HepG2 (cell line): ENCODE measurements at regions not wholly inside any gene's neighbourhood (a gene's known extent, or its start where the extent isn't known, plus 50 kb on each side); places are given as distances from the start of the nearest gene placed in this dataset.

Source experiments
- ATAC-seq: fragments of 200-7000 bp; cut with Tn5 transposase; 3 replicates; pipeline ENCODE4 v1.9.1; 2020; ENCODE audit warnings: mild to moderate bottlenecking, moderate library complexity
- BruUV-seq: library from RNA; stranded (reverse); fragments of 400-500 nt; replicated peaks from 2 replicates; lab custom pipeline; 2021; lab: Mats Ljungman, UMichigan
- CTCF ChIA-PET: fragments of 300-600 bp; formaldehyde crosslinking; extraction: SDS; loops from one replicate; lab custom pipeline; 2021; ENCODE audit warnings: low total read pairs, inconsistent platforms, low intra/inter-chr PET ratio; lab: Yijun Ruan, JAX
- POLR2A ChIA-PET: fragments of 350-600 bp; sonication (Branson Sonifier 250); formaldehyde crosslinking; loops from one replicate; lab custom pipeline; 2020; ENCODE audit warnings: antibody characterized with exemption, inconsistent platforms; lab: Yijun Ruan, JAX
- DNase-seq: peaks from one replicate; pipeline ENCODE4 v3.0.0-alpha.2; 2015; ENCODE audit warnings: low spot score
- FAIRE-seq: peaks from 3 replicates; lab custom pipeline; 2011; peaks lifted over from hg19 to GRCh38; lab: Jason Lieb, UNC
- H2AFZ ChIP-seq: one replicate; pipeline ENCODE4 v1.6.1; 2011; ENCODE audit warnings: low read length, inconsistent platforms
- H3K27ac ChIP-seq: fragments of 300-600 bp; 3 replicates; pipeline ENCODE4 v1.8.0; 2011; ENCODE audit warnings: mixed run types, mild to moderate bottlenecking, mixed read lengths, low read length, inconsistent platforms; ENCODE audit not compliant: insufficient read depth; ENCODE audit errors: extremely low read length
- H3K27me3 ChIP-seq, 2 experiments: fragments of 200-600 bp in 1 of 2; 2 replicates in 1 of 2; 3 replicates in 1 of 2; pipeline versions ENCODE4 v1.6.0 to v1.8.0; 2011; ENCODE audit warnings: low read length in 2 of 2, mild to moderate bottlenecking in 2 of 2, moderate library complexity in 2 of 2, inconsistent platforms in 1 of 2; ENCODE audit not compliant: insufficient read depth in 2 of 2, control insufficient read depth in 1 of 2
- H3K36me3 ChIP-seq, 2 experiments: fragments of 200-600 bp in 1 of 2; replicated peaks in 1 of 2; 2 replicates in 1 of 2; 3 replicates in 1 of 2; pipeline versions ENCODE4 v1.5.1 to v1.8.0; 2011; ENCODE audit warnings: low read length in 2 of 2, inconsistent platforms in 1 of 2; ENCODE audit not compliant: insufficient read depth in 2 of 2, control insufficient read depth in 1 of 2
- H3K4me1 ChIP-seq: 2 replicates; pipeline ENCODE4 v1.5.1; 2012; ENCODE audit warnings: low read length, inconsistent platforms; ENCODE audit not compliant: insufficient read depth
- H3K4me2 ChIP-seq: 2 replicates; pipeline ENCODE4 v1.6.0; 2011; ENCODE audit warnings: low read depth, low read length, inconsistent platforms
- H3K4me3 ChIP-seq, 3 experiments: fragments of 200-600 bp in 1 of 3; sonication (generic), shearing (Covaris generic) in 1 of 3; replicated peaks in 1 of 3; 2 replicates each; pipeline ENCODE4 v1.5.1; 2011 to 2016; ENCODE audit warnings: low read length in 3 of 3, inconsistent platforms in 2 of 3, low read depth in 2 of 3, mild to moderate bottlenecking in 2 of 3, control low read depth in 1 of 3, mixed read lengths in 1 of 3; ENCODE audit not compliant: insufficient read depth in 1 of 3
- H3K79me2 ChIP-seq: one replicate; pipeline ENCODE4 v1.6.1; 2011; ENCODE audit warnings: low read length, inconsistent platforms; ENCODE audit not compliant: insufficient read depth
- H3K9ac ChIP-seq: 2 replicates; pipeline ENCODE4 v1.6.0; 2011; ENCODE audit warnings: mild to moderate bottlenecking, low read depth, low read length, inconsistent platforms; ENCODE audit not compliant: insufficient read depth
- H3K9me3 ChIP-seq: 2 replicates; pipeline ENCODE4 v1.5.1; 2012; ENCODE audit warnings: mild to moderate bottlenecking, low read length
- H4K20me1 ChIP-seq: 2 replicates; pipeline ENCODE4 v1.6.0; 2011; ENCODE audit warnings: inconsistent platforms, mild to moderate bottlenecking, low read length, moderate library complexity; ENCODE audit not compliant: insufficient read depth
- CSRNP2 ChIP-seq: sonication (generic); formaldehyde crosslinking; conservative IDR thresholded peaks from 2 replicates; pipeline ENCODE4 v1.8.0; 2022; ENCODE audit warnings: low read depth, missing genetic modification reagents
- GRHL1 ChIP-seq: sonication (generic); formaldehyde crosslinking; conservative IDR thresholded peaks from 2 replicates; pipeline ENCODE4 v1.8.0; 2022; ENCODE audit warnings: missing genetic modification reagents
- GTF3A ChIP-seq: sonication (generic); formaldehyde crosslinking; conservative IDR thresholded peaks from 2 replicates; pipeline ENCODE4 v1.4.0; 2020; ENCODE audit warnings: mild to moderate bottlenecking, missing genetic modification reagents
- IKZF1 ChIP-seq: fragments of 450-650 bp; IDR thresholded peaks from 2 replicates; pipeline ENCODE4 v1.7.1; 2016
- NRL ChIP-seq: sonication (generic); formaldehyde crosslinking; IDR thresholded peaks from 2 replicates; pipeline ENCODE4 v1.5.0; 2020; ENCODE audit warnings: missing genetic modification reagents, mild to moderate bottlenecking, moderate library complexity, borderline replicate concordance
- RXRB ChIP-seq: IDR thresholded peaks from 2 replicates; pipeline ENCODE4 v1.6.1; 2016; ENCODE audit warnings: borderline replicate concordance, missing genetic modification reagents, missing compliant biosample characterization
- SAP130 ChIP-seq: IDR thresholded peaks from 2 replicates; pipeline ENCODE4 v1.6.1; 2016; ENCODE audit warnings: low read depth
- SMYD3 ChIP-seq: sonication (generic); formaldehyde crosslinking; IDR thresholded peaks from 2 replicates; pipeline ENCODE4 v1.8.1; 2023; ENCODE audit warnings: mild to moderate bottlenecking, missing genetic modification reagents
- TFAP4 ChIP-seq: sonication (generic); IDR thresholded peaks from 2 replicates; pipeline ENCODE4 v1.6.1; 2016; ENCODE audit warnings: low read depth, borderline replicate concordance
- ZFP82 ChIP-seq: sonication (generic); formaldehyde crosslinking; IDR thresholded peaks from 2 replicates; pipeline ENCODE4 v1.5.1; 2020; ENCODE audit warnings: mild to moderate bottlenecking, missing genetic modification reagents, borderline replicate concordance
- ZNF20 ChIP-seq: sonication (generic); formaldehyde crosslinking; IDR thresholded peaks from 2 replicates; pipeline ENCODE4 v1.4.0; 2020; ENCODE audit warnings: mild to moderate bottlenecking, moderate library complexity, missing genetic modification reagents
- ZNF296 ChIP-seq: sonication (generic); formaldehyde crosslinking; conservative IDR thresholded peaks from 2 replicates; pipeline ENCODE4 v1.5.0; 2020; ENCODE audit warnings: mild to moderate bottlenecking, missing genetic modification reagents
- ZNF558 ChIP-seq: sonication (generic); formaldehyde crosslinking; IDR thresholded peaks from 2 replicates; pipeline ENCODE4 v1.9.0; 2022; ENCODE audit warnings: mild to moderate bottlenecking, missing genetic modification reagents, borderline replicate concordance
- ZNF570 ChIP-seq: sonication (generic); formaldehyde crosslinking; IDR thresholded peaks from 2 replicates; pipeline ENCODE4 v1.4.0; 2020; ENCODE audit warnings: mild to moderate bottlenecking, missing genetic modification reagents, borderline replicate concordance
- ZNF619 ChIP-seq: sonication (generic); formaldehyde crosslinking; IDR thresholded peaks from 2 replicates; pipeline ENCODE4 v1.4.0; 2020; ENCODE audit warnings: mild to moderate bottlenecking, missing genetic modification reagents
- ZNF891 ChIP-seq: sonication (generic); formaldehyde crosslinking; IDR thresholded peaks from 2 replicates; pipeline ENCODE4 v1.5.0; 2020; ENCODE audit warnings: mild to moderate bottlenecking, missing genetic modification reagents
- WGBS: methylation state at CpG from one replicate; pipeline ENCODE4 v1.1.6; 2017; ENCODE audit warnings: low lambda C conversion rate; 5-methylcytosine and 5-hydroxymethylcytosine counted together
- in situ Hi-C: cut with HindIII; loops from 2 replicates; pipeline ENCODE4 v1.10.0; 2017; ENCODE audit warnings: low pct_unique_long_range_greater_than_20kb; ENCODE audit not compliant: extremely low pct_ligation_motif_present
- intact Hi-C: fragments of 100-400 bp; cut with micrococcal nuclease; formaldehyde crosslinking; loops from one replicate; pipeline ENCODE4 v1.10.0; 2022; ENCODE audit not compliant: unreplicated experiment
- TF ChIP-seq, protein P1 (sequence below), 2 experiments: sonication (generic) in 1 of 2; formaldehyde crosslinking in 1 of 2; IDR thresholded peaks; 2 replicates each; pipeline versions ENCODE4 v1.5.1 to v1.6.1; 2011 to 2020; ENCODE audit warnings: borderline replicate concordance in 1 of 2, low read depth in 1 of 2, low read length in 1 of 2, mild to moderate bottlenecking in 1 of 2, missing genetic modification reagents in 1 of 2, moderate library complexity in 1 of 2

DNA sequence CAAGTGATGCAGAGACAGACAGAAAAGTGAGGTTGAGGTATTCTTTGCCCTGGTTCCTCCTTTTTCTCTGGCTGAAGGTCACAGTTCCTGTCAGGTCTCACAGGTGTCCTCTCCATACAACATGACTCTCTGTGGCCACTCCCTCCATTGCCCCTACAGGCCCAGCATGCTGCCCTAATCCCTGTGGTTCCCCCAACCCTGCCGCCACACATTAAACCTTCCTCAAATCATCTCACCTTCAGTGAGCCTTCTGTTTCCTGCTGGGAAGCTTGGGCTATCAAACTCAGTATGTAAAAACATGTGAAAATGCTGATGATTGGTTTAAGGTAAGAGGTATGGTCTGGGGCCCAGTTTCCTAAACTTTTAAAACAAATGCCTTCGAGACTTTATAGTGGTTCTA, 159.0 kb upstream of the E2F7 start:
- Histone ChIP-seq H3K4me1 (peaks cover 8% of the 10 kb centered on the region; the same call in 1 of the 2 replicates), H3K79me2 (no peaks in the 10 kb centered on the region), H3K4me2 (no peak overlapping the region), H3K9me3 (no peaks in the 10 kb centered on the region), H3K4me3 (no peak overlapping the region)
- ChIA-PET POLR2A (no interaction called here), CTCF (no interaction called here)
- BruUV-seq = no TSS peak
- no peak for TF ChIP-seq ZNF891 (CRISPR knock-in tag)
- no peak for TF ChIP-seq NRL (CRISPR knock-in tag)
- no peak for TF ChIP-seq ZFP82 (CRISPR knock-in tag)
- no peak for TF ChIP-seq ZNF619 (CRISPR knock-in tag)
- TF ChIP-seq ZNF570 (CRISPR knock-in tag) = no peak
- no peak for TF ChIP-seq ZNF558
- TF ChIP-seq TFAP4 = no peak
- TF ChIP-seq ZNF296 = no peak
- no peak for TF ChIP-seq IKZF1
- no peak for TF ChIP-seq GRHL1 (CRISPR knock-in tag)
- TF ChIP-seq ZNF20 = no peak
- no peak for TF ChIP-seq SAP130 (CRISPR knock-in tag)
- no peak for TF ChIP-seq SMYD3 (CRISPR knock-in tag)
- TF ChIP-seq, protein P1, sequence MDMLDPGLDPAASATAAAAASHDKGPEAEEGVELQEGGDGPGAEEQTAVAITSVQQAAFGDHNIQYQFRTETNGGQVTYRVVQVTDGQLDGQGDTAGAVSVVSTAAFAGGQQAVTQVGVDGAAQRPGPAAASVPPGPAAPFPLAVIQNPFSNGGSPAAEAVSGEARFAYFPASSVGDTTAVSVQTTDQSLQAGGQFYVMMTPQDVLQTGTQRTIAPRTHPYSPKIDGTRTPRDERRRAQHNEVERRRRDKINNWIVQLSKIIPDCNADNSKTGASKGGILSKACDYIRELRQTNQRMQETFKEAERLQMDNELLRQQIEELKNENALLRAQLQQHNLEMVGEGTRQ (IDR thresholded peaks at IDR 0.05; ENCODE audit: low read depth, low read length) = no peak
- TF ChIP-seq, protein P1 (CRISPR knock-in tag; IDR thresholded peaks at IDR 0.05; ENCODE audit: borderline replicate concordance) = no peak
- no peak for TF ChIP-seq CSRNP2
- TF ChIP-seq RXRB (CRISPR knock-in tag) = no peak
- TF ChIP-seq GTF3A (CRISPR knock-in tag) = no peak
- TF ChIP-seq, all 625 proteins: peak for 0
- intact Hi-C loops (no loop called here), in situ Hi-C loops (no loop called here)
- DNase-seq = no peak
- Histone ChIP-seq H4K20me1 (no peaks in the 10 kb centered on the region), H3K27ac (no peak overlapping the region), H2AFZ (no peak overlapping the region), H3K36me3 (no peaks in the 10 kb centered on the region), H3K27me3 (no peaks in the 10 kb centered on the region), H3K9ac (no peak overlapping the region)
- no peak for ATAC-seq
- no peak for FAIRE-seq
- 18% methylated on average over 2 of the region's 2 CpGs for WGBS
